SK-N-MC (cell line): ENCODE measurements at regions not wholly inside any gene's neighbourhood (a gene's known extent, or its start where the extent isn't known, plus 50 kb on each side); places are given as distances from the start of the nearest gene placed in this dataset.

ENCODE experiments used
- DNase-seq: peaks from one replicate; pipeline ENCODE4 v3.0.0-alpha.2; 2011; ENCODE audit warnings: low read depth, low spot score
- H3K27ac ChIP-seq: fragments of 200-600 bp; sonication (generic); 2 replicates; pipeline ENCODE4 v1.5.1; 2016; ENCODE audit warnings: mixed run types
- H3K36me3 ChIP-seq: fragments of 200-600 bp; sonication (generic); 2 replicates; pipeline ENCODE4 v1.6.1; 2017; ENCODE audit warnings: antibody characterized with exemption, low read length, mixed read lengths; ENCODE audit not compliant: insufficient read depth
- H3K4me3 ChIP-seq: fragments of 200-600 bp; sonication (generic); 2 replicates; pipeline ENCODE4 v1.5.1; 2016
- H3K9ac ChIP-seq: fragments of 200-600 bp; sonication (generic); 2 replicates; pipeline ENCODE4 v1.8.0; 2017; ENCODE audit warnings: mixed run types, mixed read lengths; ENCODE audit not compliant: insufficient read length
- H3K9me3 ChIP-seq: fragments of 200-600 bp; sonication (generic); 2 replicates; pipeline ENCODE4 v1.6.1; 2017; ENCODE audit warnings: low read depth, mild to moderate bottlenecking, antibody characterized with exemption, low read length, moderate library complexity, mixed read lengths
- EZH2 ChIP-seq: fragments of 200-600 bp; sonication (generic); IDR thresholded peaks from one replicate; pipeline ENCODE4 v1.6.1; 2017; ENCODE audit warnings: antibody characterized with exemption
- FOXP2 ChIP-seq: optimal IDR thresholded peaks from 2 replicates; pipeline ENCODE3; 2011; ENCODE audit warnings: mild to moderate bottlenecking, moderate library complexity; ENCODE audit not compliant: insufficient read depth; ENCODE audit errors: extremely low read length, control extremely low read depth
- POLR2AphosphoS5 ChIP-seq: IDR thresholded peaks from 2 replicates; pipeline ENCODE4 v1.6.1; 2012; ENCODE audit warnings: mild to moderate bottlenecking, low read depth, low read length, borderline replicate concordance

DNA sequence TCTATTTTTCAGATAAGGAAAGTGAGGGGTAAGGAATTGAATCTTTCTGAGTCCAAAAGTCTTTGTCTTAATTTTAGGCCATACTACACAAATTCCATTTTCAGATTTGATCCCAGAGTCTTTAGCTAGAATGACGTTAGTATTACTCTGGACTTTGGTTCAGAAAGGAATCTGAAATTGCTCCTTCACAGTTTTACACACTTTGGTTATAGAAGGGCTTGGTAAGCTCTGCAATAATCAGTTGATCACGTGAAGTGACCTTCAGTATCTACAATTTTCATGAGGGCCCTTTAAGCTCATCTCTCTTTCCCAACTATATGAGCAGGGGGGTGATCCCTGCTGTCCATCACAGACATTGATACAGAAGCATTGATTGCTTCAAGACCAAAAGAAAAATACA, 103.4 kb upstream of the ESRRG start:
- H3K36me3 ChIP-seq, result no peaks in the 10 kb centered on the region
- H3K27ac ChIP-seq, result no peak overlapping the region
- H3K9me3 ChIP-seq, result no peaks in the 10 kb centered on the region
- no peak overlapping the region for H3K4me3 ChIP-seq
- no peak for DNase-seq
- no peak for TF ChIP-seq FOXP2
- no peak for TF ChIP-seq POLR2AphosphoS5
- no peak for TF ChIP-seq EZH2
- no peak overlapping the region for H3K9ac ChIP-seq

GRCh38 chr1:216826214-216826613, 103.0 kb upstream of the ESRRG start:
- no peak overlapping the region for H3K27ac ChIP-seq
- DNase-seq, result no peak
- H3K36me3 ChIP-seq, result no peaks in the 10 kb centered on the region
- no peak overlapping the region for H3K9ac ChIP-seq
- no peak overlapping the region for H3K4me3 ChIP-seq
- H3K9me3 ChIP-seq, result no peaks in the 10 kb centered on the region
- TF ChIP-seq EZH2, result no peak
- TF ChIP-seq FOXP2, result no peak
- no peak for TF ChIP-seq POLR2AphosphoS5

- no peak overlapping the region for H3K27ac ChIP-seq
- no peak overlapping the region for H3K9ac ChIP-seq
Measured at GRCh38 chr1:216825557-216825956, 102.3 kb upstream of the ESRRG start.

DNA sequence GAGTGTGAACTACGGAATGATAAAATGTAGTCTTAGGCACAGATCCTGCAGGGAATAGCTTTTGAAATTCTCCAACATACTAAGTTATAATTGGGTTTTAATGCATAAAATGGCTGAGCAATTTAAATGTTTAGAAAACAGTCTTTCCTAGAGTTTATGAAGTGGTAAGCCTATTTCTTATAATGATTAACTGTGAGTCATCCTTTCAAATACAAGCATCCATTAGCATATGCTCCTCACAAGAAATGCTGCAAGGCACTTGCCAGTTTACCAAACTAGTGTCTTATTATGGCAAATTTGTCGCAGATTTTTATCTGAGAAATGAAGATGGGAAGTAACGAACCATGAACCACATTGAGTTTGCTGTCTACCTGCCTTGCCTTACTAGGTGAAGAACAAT, 101.3 kb upstream of the ESRRG start:
- H3K27ac ChIP-seq, result no peak overlapping the region
- TF ChIP-seq POLR2AphosphoS5 (no peak), FOXP2 (no peak), EZH2 (no peak)
- no peaks in the 10 kb centered on the region for H3K36me3 ChIP-seq
- H3K9me3 ChIP-seq, result no peaks in the 10 kb centered on the region
- DNase-seq, result no peak
- H3K9ac ChIP-seq, result no peak overlapping the region
- no peak overlapping the region for H3K4me3 ChIP-seq

More at GRCh38 chr1:216825557-216825956, 102.3 kb upstream of the ESRRG start:
- Histone ChIP-seq H3K36me3 (no peaks in the 10 kb centered on the region), H3K4me3 (no peak overlapping the region), H3K9me3 (no peaks in the 10 kb centered on the region)
- TF ChIP-seq EZH2 (no peak), FOXP2 (no peak), POLR2AphosphoS5 (no peak)
- DNase-seq, result no peak

- TF ChIP-seq POLR2AphosphoS5, result no peak
- no peak for TF ChIP-seq EZH2
- no peak for TF ChIP-seq FOXP2
- no peak for DNase-seq
- Histone ChIP-seq H3K4me3 (no peak overlapping the region), H3K9ac (no peak overlapping the region), H3K9me3 (no peaks in the 10 kb centered on the region), H3K27ac (no peak overlapping the region), H3K36me3 (no peaks in the 10 kb centered on the region)
Measured at GRCh38 chr1:216823731-216824130, 100.5 kb upstream of the ESRRG start.

DNA sequence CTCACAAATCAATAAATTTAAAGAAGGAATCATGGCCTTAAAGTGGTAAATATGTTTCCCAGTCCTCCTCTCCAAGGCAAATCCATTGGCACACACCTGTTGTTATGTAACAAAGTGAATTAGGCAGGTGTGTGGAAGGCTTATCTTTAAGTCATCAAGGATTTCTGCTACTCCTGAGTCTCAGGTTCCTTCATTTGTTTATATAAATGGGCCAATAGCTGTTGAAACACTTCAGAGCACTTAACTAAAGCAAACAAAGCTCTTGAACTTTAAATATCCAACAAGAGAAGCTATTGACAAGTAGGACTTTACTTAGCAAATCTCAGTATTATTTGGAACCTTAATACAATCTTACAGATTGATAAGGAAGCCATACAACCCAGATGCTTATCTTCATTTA, 99.3 kb upstream of the ESRRG start:
- no peak overlapping the region for H3K27ac ChIP-seq
- TF ChIP-seq EZH2 (no peak), FOXP2 (no peak), POLR2AphosphoS5 (no peak)
- no peak for DNase-seq
- no peak overlapping the region for H3K9ac ChIP-seq
- no peak overlapping the region for H3K4me3 ChIP-seq
- no peaks in the 10 kb centered on the region for H3K9me3 ChIP-seq
- H3K36me3 ChIP-seq, result no peaks in the 10 kb centered on the region

DNA sequence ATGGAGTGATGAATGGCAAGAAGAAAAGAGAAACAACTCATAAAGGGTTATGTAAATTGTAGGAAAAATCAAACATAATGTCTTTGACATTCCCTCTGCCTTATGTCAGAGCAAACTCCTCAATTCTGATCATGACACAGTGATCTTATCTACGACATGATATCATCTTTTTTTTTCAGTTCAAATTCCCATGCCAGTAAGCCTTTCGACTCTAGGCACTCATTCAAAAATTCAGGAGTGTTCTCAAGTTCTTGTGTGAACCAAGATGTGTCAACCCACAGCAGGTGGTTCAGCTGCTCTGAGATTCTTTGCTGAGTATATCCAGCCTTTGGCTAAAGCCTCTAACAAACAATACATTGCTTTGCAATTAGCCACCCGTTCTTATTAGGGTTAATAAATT, 97.1 kb upstream of the ESRRG start:
- Histone ChIP-seq H3K9me3 (no peaks in the 10 kb centered on the region), H3K9ac (no peak overlapping the region), H3K27ac (no peak overlapping the region), H3K36me3 (no peaks in the 10 kb centered on the region), H3K4me3 (no peak overlapping the region)
- DNase-seq, result no peak
- TF ChIP-seq FOXP2 (no peak), EZH2 (no peak), POLR2AphosphoS5 (no peak)

GRCh38 chr1:216818284-216818683, 95.1 kb upstream of the ESRRG start:
- DNase-seq, result no peak
- TF ChIP-seq EZH2 (no peak), POLR2AphosphoS5 (no peak), FOXP2 (no peak)
- H3K27ac ChIP-seq, result no peak overlapping the region

More at GRCh38 chr1:216818284-216818683, 95.1 kb upstream of the ESRRG start:
- no peak overlapping the region for H3K9ac ChIP-seq
- no peaks in the 10 kb centered on the region for H3K36me3 ChIP-seq
- no peaks in the 10 kb centered on the region for H3K9me3 ChIP-seq
- H3K4me3 ChIP-seq, result no peak overlapping the region
